Loucy (cell line): ENCODE measurements at regions not wholly inside any gene's neighbourhood (a gene's known extent, or its start where the extent isn't known, plus 50 kb on each side); places are given as distances from the start of the nearest gene placed in this dataset.
"Not testable (repeated sequence)": the region's sequence is repeated elsewhere in the genome, so short reads cannot be mapped to it uniquely, and the experiment has no call there.

Experiments used
- CTCF ChIP-seq: fragments of 200-600 bp; sonication (generic); conservative IDR thresholded peaks from 2 replicates; pipeline ENCODE4 v1.5.1; 2014; ENCODE audit warnings: mild to moderate bottlenecking, antibody characterized with exemption, low read length
- EZH2phosphoT487 ChIP-seq: fragments of 200-600 bp; IDR thresholded peaks from 2 replicates; pipeline ENCODE4 v1.6.1; 2018; ENCODE audit warnings: antibody characterized with exemption, mild to moderate bottlenecking, moderate library complexity, borderline replicate concordance

- TF ChIP-seq CTCF, EZH2phosphoT487: not testable (repeated sequence)
These were observed 58.6 kb upstream of the AGAP9 start for GRCh38 chr10:47582051-47582450.
